Astrocyte (in vitro differentiated cells and primary cell): ENCODE measurements at regions not wholly inside any gene's neighbourhood (a gene's known extent, or its start where the extent isn't known, plus 50 kb on each side); places are given as distances from the start of the nearest gene placed in this dataset.

Source experiments
- DNase-seq: peaks from one replicate; pipeline ENCODE4 v3.0.0-alpha.2; 2010; ENCODE audit warnings: low read depth
- FAIRE-seq: peaks from 2 replicates; lab custom pipeline; 2011; peaks lifted over from hg19 to GRCh38; lab: Jason Lieb, UNC
- H2AFZ ChIP-seq: 2 replicates; pipeline ENCODE4 v1.6.0; 2012; ENCODE audit warnings: low read depth, low read length, inconsistent platforms
- H3K27ac ChIP-seq: 2 replicates; pipeline ENCODE4 v1.5.1; 2011; ENCODE audit warnings: low read depth, low read length, inconsistent platforms
- H3K27me3 ChIP-seq: 2 replicates; pipeline ENCODE4 v1.6.0; 2011; ENCODE audit warnings: low read length, inconsistent platforms; ENCODE audit not compliant: insufficient read depth
- H3K36me3 ChIP-seq: 2 replicates; pipeline ENCODE4 v1.5.1; 2011; ENCODE audit warnings: low read length, inconsistent platforms; ENCODE audit not compliant: insufficient read depth
- H3K4me1 ChIP-seq: 2 replicates; pipeline ENCODE4 v1.5.1; 2011; ENCODE audit warnings: low read length, inconsistent platforms; ENCODE audit not compliant: insufficient read depth
- H3K4me2 ChIP-seq: 2 replicates; pipeline ENCODE4 v1.6.0; 2012; ENCODE audit warnings: low read length, inconsistent platforms
- H3K4me3 ChIP-seq: 2 replicates; pipeline ENCODE4 v1.5.1; 2011; ENCODE audit warnings: low read depth, mild to moderate bottlenecking, low read length, inconsistent platforms; ENCODE audit not compliant: insufficient read depth
- H3K79me2 ChIP-seq: 2 replicates; pipeline ENCODE4 v1.6.0; 2012; ENCODE audit warnings: mild to moderate bottlenecking, low read length, inconsistent platforms; ENCODE audit not compliant: insufficient read depth
- H3K9ac ChIP-seq: 2 replicates; pipeline ENCODE4 v1.6.0; 2012; ENCODE audit warnings: mild to moderate bottlenecking, low read length, inconsistent platforms
- H3K9me3 ChIP-seq: 2 replicates; pipeline ENCODE4 v1.5.1; 2012; ENCODE audit warnings: low read depth, mild to moderate bottlenecking, low read length, inconsistent platforms; ENCODE audit not compliant: insufficient read depth
- H4K20me1 ChIP-seq: 2 replicates; pipeline ENCODE4 v1.6.0; 2012; ENCODE audit warnings: low read length, inconsistent platforms; ENCODE audit not compliant: insufficient read depth
- H3K27ac Mint-ChIP-seq: one replicate; pipeline ENCODE4 v1.8.0; 2021; ENCODE audit warnings: mild to moderate bottlenecking, mixed read lengths; ENCODE audit not compliant: unreplicated experiment
- H3K27me3 Mint-ChIP-seq: one replicate; pipeline ENCODE4 v1.8.0; 2021; ENCODE audit warnings: low read depth, mixed read lengths; ENCODE audit not compliant: unreplicated experiment
- H3K36me3 Mint-ChIP-seq: one replicate; pipeline ENCODE4 v1.8.0; 2021; ENCODE audit warnings: low read depth, mixed read lengths; ENCODE audit not compliant: unreplicated experiment
- H3K4me1 Mint-ChIP-seq: one replicate; pipeline ENCODE4 v1.8.0; 2021; ENCODE audit warnings: low read depth, mixed read lengths; ENCODE audit not compliant: unreplicated experiment
- H3K4me3 Mint-ChIP-seq: one replicate; pipeline ENCODE4 v1.8.0; 2021; ENCODE audit warnings: mild to moderate bottlenecking, moderate library complexity, mixed read lengths; ENCODE audit not compliant: unreplicated experiment
- H3K9me3 Mint-ChIP-seq: one replicate; pipeline ENCODE4 v1.8.0; 2021; ENCODE audit warnings: mild to moderate bottlenecking, mixed read lengths; ENCODE audit not compliant: unreplicated experiment
- CTCF ChIP-seq: IDR thresholded peaks from 2 replicates; pipeline ENCODE4 v1.5.1; 2011; ENCODE audit warnings: low read depth, mild to moderate bottlenecking, inconsistent platforms, low read length, moderate library complexity; ENCODE audit not compliant: insufficient read depth
- EZH2 ChIP-seq: IDR thresholded peaks from 2 replicates; pipeline ENCODE4 v1.6.1; 2012; ENCODE audit warnings: mild to moderate bottlenecking, low read length, inconsistent platforms; ENCODE audit not compliant: insufficient read depth

DNA sequence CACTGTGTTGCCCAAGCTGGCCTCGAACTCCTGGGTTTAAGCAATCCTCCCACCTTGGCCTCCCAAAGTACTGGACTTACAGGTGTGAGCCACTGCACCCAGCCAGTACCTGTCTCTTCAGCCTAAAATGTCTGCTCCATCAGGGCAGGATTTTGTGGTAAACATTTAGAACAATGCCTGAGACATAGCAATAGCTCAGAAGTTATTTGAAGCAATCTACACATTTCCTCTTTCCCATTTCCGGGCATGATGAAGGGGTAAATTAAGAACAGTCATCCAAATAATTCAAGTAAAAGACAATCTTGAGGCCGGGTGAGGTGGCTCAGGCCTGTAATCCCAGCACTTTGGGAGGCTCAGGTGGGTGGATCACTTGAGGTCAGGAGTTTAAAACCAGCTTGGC, 69.0 kb upstream of the ZNF217 start:
- Histone ChIP-seq H3K79me2 (no peaks in the 10 kb centered on the region), H3K4me1 (no peaks in the 10 kb centered on the region), H2AFZ (no peak overlapping the region), H3K4me2 (no peak overlapping the region), H3K27ac (no peak overlapping the region), H3K27me3 (no peaks in the 10 kb centered on the region), H3K36me3 (no peaks in the 10 kb centered on the region), H3K9ac (no peak overlapping the region), H3K9me3 (no peaks in the 10 kb centered on the region), H3K4me3 (no peak overlapping the region), H4K20me1 (no peaks in the 10 kb centered on the region)
- TF ChIP-seq CTCF, result no peak
- TF ChIP-seq EZH2, result no peak
- H3K27ac Mint-ChIP-seq, result no peak overlapping the region
- no peak for FAIRE-seq
- DNase-seq, result no peak
- no peaks in the 10 kb centered on the region for H3K27me3 Mint-ChIP-seq
- H3K36me3 Mint-ChIP-seq, result no peaks in the 10 kb centered on the region
- no peak overlapping the region for H3K4me3 Mint-ChIP-seq
- H3K9me3 Mint-ChIP-seq, result no peaks in the 10 kb centered on the region
- peaks cover 3% of the 10 kb centered on the region for H3K4me1 Mint-ChIP-seq

DNA sequence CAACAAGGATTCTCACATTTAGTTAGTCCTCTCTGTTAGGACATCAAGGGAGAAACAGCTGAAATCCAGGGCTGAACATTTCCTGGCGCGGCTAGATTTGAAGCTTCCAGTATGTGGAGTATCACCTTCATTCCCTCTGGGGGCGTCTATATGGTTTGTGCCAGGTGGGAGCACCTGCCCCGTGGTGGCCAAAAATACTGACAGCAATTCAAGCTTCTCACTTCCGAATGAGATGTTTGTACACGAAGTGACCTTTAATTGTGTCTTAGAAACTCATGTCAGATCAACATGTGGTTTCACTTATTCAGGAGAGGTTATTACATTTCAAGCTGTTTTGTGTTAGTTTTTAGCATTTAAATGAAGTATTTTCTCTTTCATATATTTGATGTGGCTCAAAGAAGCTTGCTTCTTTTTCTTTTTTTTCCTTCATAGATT, 67.3 kb upstream of the ZNF217 start:
- no peak overlapping the region for H3K27ac ChIP-seq
- no peaks in the 10 kb centered on the region for H4K20me1 ChIP-seq
- no peaks in the 10 kb centered on the region for H3K9me3 ChIP-seq
- no peaks in the 10 kb centered on the region for H3K36me3 Mint-ChIP-seq
- no peak overlapping the region for H3K4me3 Mint-ChIP-seq
- no peaks in the 10 kb centered on the region for H3K27me3 ChIP-seq
- no peaks in the 10 kb centered on the region for H3K36me3 ChIP-seq
- no peaks in the 10 kb centered on the region for H3K27me3 Mint-ChIP-seq
- H3K9ac ChIP-seq, result no peak overlapping the region
- TF ChIP-seq EZH2 (no peak), CTCF (no peak)
- no peak overlapping the region for H3K4me3 ChIP-seq
- peak overlapping the region; percentile 61 for H2AFZ ChIP-seq
- no peak overlapping the region for H3K27ac Mint-ChIP-seq
- H3K79me2 ChIP-seq, result no peaks in the 10 kb centered on the region
- peaks cover 12% of the 10 kb centered on the region for H3K4me1 ChIP-seq
- DNase-seq, result no peak
- H3K4me1 Mint-ChIP-seq, result peaks cover 16% of the 10 kb centered on the region
- no peak for FAIRE-seq
- H3K4me2 ChIP-seq, result peak overlapping the region; percentile 81
- H3K9me3 Mint-ChIP-seq, result no peaks in the 10 kb centered on the region

- H4K20me1 ChIP-seq, result no peaks in the 10 kb centered on the region
- H3K36me3 Mint-ChIP-seq, result no peaks in the 10 kb centered on the region
- H3K9me3 Mint-ChIP-seq, result no peaks in the 10 kb centered on the region
- peak overlapping the region; percentile 49 for H3K9ac ChIP-seq
- H3K4me1 ChIP-seq, result peaks cover 14% of the 10 kb centered on the region
- H3K27me3 ChIP-seq, result no peaks in the 10 kb centered on the region
- H3K4me1 Mint-ChIP-seq, result peaks cover 18% of the 10 kb centered on the region
- FAIRE-seq (no peak), DNase-seq (no peak)
- H3K4me2 ChIP-seq, result peak overlapping the region; percentile 81
- no peak overlapping the region for H3K27ac ChIP-seq
- H3K79me2 ChIP-seq, result no peaks in the 10 kb centered on the region
- peak overlapping the region; percentile 52 for H3K4me3 ChIP-seq
- no peaks in the 10 kb centered on the region for H3K36me3 ChIP-seq
- no peak overlapping the region for H3K27ac Mint-ChIP-seq
- no peak overlapping the region for H3K4me3 Mint-ChIP-seq
- H3K27me3 Mint-ChIP-seq, result no peaks in the 10 kb centered on the region
- peak overlapping the region; percentile 61 for H2AFZ ChIP-seq
- no peaks in the 10 kb centered on the region for H3K9me3 ChIP-seq
- TF ChIP-seq CTCF, result no peak
- no peak for TF ChIP-seq EZH2
Observed at GRCh38 chr20:53660078-53660909, 66.7 kb upstream of the ZNF217 start.
